HUES6 (cell line): ENCODE measurements at regions not wholly inside any gene's neighbourhood (a gene's known extent, or its start where the extent isn't known, plus 50 kb on each side); places are given as distances from the start of the nearest gene placed in this dataset.
"Not testable (repeated sequence)": the region's sequence is repeated elsewhere in the genome, so short reads cannot be mapped to it uniquely, and the experiment has no call there.

Experiments
- H3K27ac ChIP-seq: 2 replicates; pipeline ENCODE4 v1.7.0; 2013; ENCODE audit warnings: low read depth, mild to moderate bottlenecking, low read length, inconsistent platforms
- H3K27me3 ChIP-seq: 2 replicates; pipeline ENCODE4 v1.6.1; 2013; ENCODE audit warnings: low read length; ENCODE audit not compliant: control insufficient read depth, insufficient read depth
- H3K36me3 ChIP-seq: 2 replicates; pipeline ENCODE4 v1.6.1; 2013; ENCODE audit warnings: low read length; ENCODE audit not compliant: control insufficient read depth, insufficient read depth
- H3K4me1 ChIP-seq: 2 replicates; pipeline ENCODE4 v1.6.1; 2013; ENCODE audit warnings: low read length; ENCODE audit not compliant: control insufficient read depth, insufficient read depth
- H3K4me3 ChIP-seq: 2 replicates; pipeline ENCODE4 v1.5.1; 2013; ENCODE audit warnings: low read depth, low read length
- H3K9ac ChIP-seq: one replicate; pipeline ENCODE4 v1.6.1; 2013; ENCODE audit warnings: mild to moderate bottlenecking, low read length
- H3K9me3 ChIP-seq: 2 replicates; pipeline ENCODE4 v1.6.1; 2013; ENCODE audit warnings: low read depth, low read length; ENCODE audit not compliant: control insufficient read depth, insufficient read depth

DNA sequence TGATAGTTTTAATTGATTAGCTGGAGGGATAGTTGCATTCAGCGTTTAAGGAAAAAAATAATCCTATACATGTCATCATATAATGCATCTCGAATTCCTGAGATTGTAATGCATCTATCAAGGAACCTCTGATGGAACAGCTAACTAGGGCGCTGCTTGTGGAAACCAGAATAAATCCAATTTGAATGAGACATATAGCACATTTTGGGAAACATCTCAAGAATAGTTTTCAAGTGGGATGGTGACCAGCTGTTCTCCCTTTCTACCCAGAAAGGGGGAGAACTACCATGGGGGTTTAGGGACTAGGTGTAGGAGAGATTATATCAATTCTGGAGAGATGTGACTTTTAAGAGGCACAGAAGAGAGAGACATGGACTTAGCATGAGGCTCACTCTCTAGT is 319.3 kb upstream of the BRINP1 start:
- Histone ChIP-seq H3K36me3 (no peaks in the 10 kb centered on the region), H3K4me3 (no peak overlapping the region), H3K9ac (no peak overlapping the region), H3K27ac (no peak overlapping the region), H3K9me3 (no peaks in the 10 kb centered on the region), H3K4me1 (no peaks in the 10 kb centered on the region), H3K27me3 (no peaks in the 10 kb centered on the region; the same call in 1 of the 2 replicates)

DNA sequence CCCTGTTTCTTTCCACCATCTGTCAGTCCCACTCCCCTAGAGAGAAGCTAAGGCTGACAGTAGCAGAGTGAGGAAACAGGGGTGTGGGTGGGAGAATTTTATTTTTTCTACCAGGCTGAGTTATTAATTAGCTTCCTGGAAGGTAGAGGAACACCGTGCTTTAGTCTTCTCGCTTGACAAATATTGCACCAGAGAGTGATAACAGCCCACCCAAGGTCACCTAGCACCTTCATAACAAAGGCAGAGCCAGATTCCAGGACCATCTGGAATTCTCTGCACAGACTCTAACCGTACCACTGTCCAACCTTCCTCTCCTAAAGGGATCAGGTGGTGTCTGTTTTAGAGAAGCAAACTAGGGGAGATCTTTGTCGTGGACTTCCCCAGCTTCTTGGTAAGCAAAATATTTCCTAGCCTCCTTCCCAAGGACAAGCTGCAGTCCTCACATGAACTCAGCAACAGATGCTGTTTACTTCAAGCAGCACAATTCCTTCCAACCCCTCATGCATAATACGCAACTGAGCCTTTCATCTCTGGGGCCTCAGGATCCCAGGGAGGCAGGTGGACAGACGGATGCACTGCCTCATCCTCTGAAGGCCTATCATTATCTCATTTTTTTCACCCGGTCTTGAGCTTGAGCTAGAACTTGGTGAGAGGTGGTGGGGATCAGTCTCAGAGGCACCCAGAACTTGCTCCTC is 308.7 kb upstream of the BRINP1 start:
- no peak overlapping the region for H3K27ac ChIP-seq
- H3K36me3 ChIP-seq = no peaks in the 10 kb centered on the region
- no peaks in the 10 kb centered on the region for H3K9me3 ChIP-seq
- peaks cover 4% of the 10 kb centered on the region; the same call in 1 of the 2 replicates for H3K4me1 ChIP-seq
- no peaks in the 10 kb centered on the region for H3K27me3 ChIP-seq
- H3K4me3 ChIP-seq = no peak overlapping the region
- no peak overlapping the region for H3K9ac ChIP-seq

- no peak overlapping the region for H3K27ac ChIP-seq
- H3K4me3 ChIP-seq = no peak overlapping the region
- no peak overlapping the region for H3K9ac ChIP-seq
- no peaks in the 10 kb centered on the region for H3K27me3 ChIP-seq
- H3K9me3 ChIP-seq = no peaks in the 10 kb centered on the region
- H3K36me3 ChIP-seq = no peaks in the 10 kb centered on the region
- peaks cover 4% of the 10 kb centered on the region; the same call in 1 of the 2 replicates for H3K4me1 ChIP-seq
Measured at GRCh38 chr9:119675951-119676350, 306.7 kb upstream of the BRINP1 start.

DNA sequence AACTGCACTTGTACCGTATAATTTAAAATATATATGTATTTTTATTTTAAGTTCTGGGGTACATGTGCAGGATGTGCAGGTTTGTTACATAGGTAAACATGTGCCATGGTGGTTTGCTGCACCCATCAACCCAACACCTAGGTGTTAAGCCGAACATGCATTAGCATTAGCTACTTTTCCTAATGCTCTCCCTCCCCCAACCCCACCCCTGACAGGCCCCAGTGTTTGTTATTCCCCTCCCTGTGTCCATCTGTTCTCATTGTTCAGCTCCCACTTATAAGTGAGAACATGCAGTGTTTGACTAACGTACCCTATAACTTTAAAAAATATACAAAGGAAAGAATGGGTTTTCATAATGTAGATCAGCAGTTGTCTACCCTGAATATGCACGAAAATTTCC is 303.5 kb upstream of the BRINP1 start:
- H3K27ac ChIP-seq, H3K4me3 ChIP-seq, H3K9ac ChIP-seq, H3K4me1 ChIP-seq, H3K36me3 ChIP-seq, H3K9me3 ChIP-seq, H3K27me3 ChIP-seq: not testable (repeated sequence)

- Histone ChIP-seq H3K27me3 (no peaks in the 10 kb centered on the region), H3K4me3 (no peak overlapping the region), H3K9ac (no peak overlapping the region), H3K4me1 (peaks cover 10% of the 10 kb centered on the region; the same call in 1 of the 2 replicates), H3K9me3 (no peaks in the 10 kb centered on the region), H3K36me3 (no peaks in the 10 kb centered on the region), H3K27ac (no peak overlapping the region)
Measured at GRCh38 chr9:119667916-119668315, 298.7 kb upstream of the BRINP1 start.

- no peaks in the 10 kb centered on the region for H3K9me3 ChIP-seq
- H3K4me3 ChIP-seq = no peak overlapping the region
- H3K27me3 ChIP-seq = no peaks in the 10 kb centered on the region
- H3K36me3 ChIP-seq = no peaks in the 10 kb centered on the region
- H3K27ac ChIP-seq = no peak overlapping the region
- no peak overlapping the region for H3K9ac ChIP-seq
- H3K4me1 ChIP-seq = peaks cover 10% of the 10 kb centered on the region; the same call in 1 of the 2 replicates
Measured at GRCh38 chr9:119667163-119667562, 297.9 kb upstream of the BRINP1 start.

DNA sequence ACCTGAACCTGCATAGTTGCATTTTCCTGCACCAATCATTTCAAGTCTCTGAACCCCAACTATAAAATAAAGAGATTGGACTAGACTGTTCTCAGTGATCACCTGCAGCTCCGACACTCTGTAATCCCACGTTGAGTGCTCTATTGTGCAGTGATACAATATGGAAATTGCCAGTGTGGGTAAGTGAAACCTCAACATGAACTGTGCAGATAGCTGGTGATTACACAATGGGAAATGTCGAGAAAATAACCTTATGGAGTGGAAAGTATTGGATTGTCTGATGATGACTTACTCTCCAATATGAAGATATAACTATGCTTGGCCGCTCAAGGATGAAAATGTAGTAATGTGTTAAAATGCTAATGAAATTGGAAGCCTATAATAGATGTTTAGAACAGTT is 293.1 kb upstream of the BRINP1 start:
- no peaks in the 10 kb centered on the region for H3K9me3 ChIP-seq
- no peaks in the 10 kb centered on the region for H3K27me3 ChIP-seq
- no peaks in the 10 kb centered on the region for H3K36me3 ChIP-seq
- peaks cover 2% of the 10 kb centered on the region; the same call in 1 of the 2 replicates for H3K4me1 ChIP-seq
- H3K9ac ChIP-seq = no peak overlapping the region
- no peak overlapping the region for H3K4me3 ChIP-seq
- no peak overlapping the region for H3K27ac ChIP-seq

DNA sequence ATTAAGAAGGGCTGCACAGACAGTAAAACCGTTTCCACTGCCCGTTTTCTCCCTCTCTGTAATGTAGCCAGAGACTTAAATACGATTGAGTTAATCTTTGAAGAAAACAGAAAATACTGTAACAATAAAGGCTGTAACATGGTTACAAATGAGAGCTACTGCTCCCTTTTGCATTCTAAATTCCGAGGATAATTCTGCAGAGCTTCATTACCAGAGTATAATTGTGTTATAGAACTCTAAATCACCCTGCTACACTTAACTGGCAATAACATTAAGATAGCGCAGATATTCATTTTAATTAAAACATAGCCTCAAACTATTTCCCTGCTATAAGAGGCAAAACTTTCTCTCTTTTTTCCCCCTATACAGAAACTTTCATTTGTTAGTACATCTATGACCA is 283.7 kb upstream of the BRINP1 start:
- Histone ChIP-seq H3K36me3 (no peaks in the 10 kb centered on the region), H3K27ac (no peak overlapping the region), H3K9me3 (no peaks in the 10 kb centered on the region), H3K27me3 (peaks cover 4% of the 10 kb centered on the region; the same call in 1 of the 2 replicates), H3K4me3 (no peak overlapping the region), H3K4me1 (no peaks in the 10 kb centered on the region), H3K9ac (no peak overlapping the region)

DNA sequence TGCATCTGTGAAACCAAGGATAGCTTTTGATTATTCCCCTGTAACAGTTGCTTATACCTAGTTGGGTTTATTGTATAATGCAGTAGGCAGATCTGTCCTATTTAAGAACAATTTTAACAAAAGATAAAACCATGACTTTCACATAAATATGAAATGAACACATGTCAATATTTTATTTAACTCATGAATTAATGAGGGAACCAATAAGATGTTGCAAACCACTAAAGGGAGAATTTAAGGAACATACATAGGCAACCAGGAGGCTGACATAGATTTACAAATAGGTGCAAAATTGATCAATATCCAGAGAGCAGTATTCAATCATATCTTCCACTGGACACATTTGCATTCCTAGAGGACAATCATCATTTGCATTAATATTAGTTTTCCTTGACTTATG is 280.0 kb upstream of the BRINP1 start:
- H3K4me1 ChIP-seq = no peaks in the 10 kb centered on the region
- H3K27ac ChIP-seq = no peak overlapping the region
- no peak overlapping the region for H3K4me3 ChIP-seq
- H3K9ac ChIP-seq = no peak overlapping the region
- H3K36me3 ChIP-seq = no peaks in the 10 kb centered on the region
- H3K9me3 ChIP-seq = no peaks in the 10 kb centered on the region
- H3K27me3 ChIP-seq = peaks cover 4% of the 10 kb centered on the region; the same call in 1 of the 2 replicates

GRCh38 chr9:119639287-119639955 is 270.2 kb upstream of the BRINP1 start:
- Histone ChIP-seq H3K4me3 (no peak overlapping the region), H3K4me1 (no peaks in the 10 kb centered on the region), H3K36me3 (no peaks in the 10 kb centered on the region), H3K27ac (no peak overlapping the region), H3K9me3 (no peaks in the 10 kb centered on the region), H3K9ac (no peak overlapping the region), H3K27me3 (no peaks in the 10 kb centered on the region)

DNA sequence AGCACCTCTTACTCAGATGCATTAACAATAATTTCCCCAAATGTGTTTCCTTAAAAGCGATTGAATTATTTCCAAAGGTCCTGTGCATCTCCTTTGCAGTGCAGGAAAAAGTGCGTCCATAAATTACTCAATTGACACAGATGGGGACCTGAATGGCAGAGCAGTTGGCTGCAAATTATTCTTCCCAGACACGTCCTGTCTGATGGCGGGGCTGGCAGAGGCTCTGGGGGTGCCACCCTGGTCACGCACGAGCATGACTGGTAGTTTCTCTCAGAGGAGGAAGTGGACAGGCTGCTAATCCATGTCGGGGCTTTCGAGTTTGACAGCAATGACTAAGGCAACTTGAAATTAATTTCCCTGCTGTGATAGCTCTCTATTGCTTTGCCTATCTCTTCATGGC is 264.8 kb upstream of the BRINP1 start:
- H3K27ac ChIP-seq = no peak overlapping the region
- H3K9ac ChIP-seq = no peak overlapping the region
- no peaks in the 10 kb centered on the region for H3K4me1 ChIP-seq
- no peaks in the 10 kb centered on the region for H3K27me3 ChIP-seq
- H3K9me3 ChIP-seq = no peaks in the 10 kb centered on the region
- H3K36me3 ChIP-seq = no peaks in the 10 kb centered on the region
- no peak overlapping the region for H3K4me3 ChIP-seq
